GM19397 (cell line): ENCODE measurements at regions not wholly inside any gene's neighbourhood (a gene's known extent, or its start where the extent isn't known, plus 50 kb on each side); places are given as distances from the start of the nearest gene placed in this dataset.

Experiments
- ATAC-seq: cut with Tn5 transposase; IDR thresholded peaks from one replicate; pipeline ENCODE4 v1.9.1; 2021; ENCODE audit warnings: mild to moderate bottlenecking, moderate library complexity; ENCODE audit not compliant: unreplicated experiment

DNA sequence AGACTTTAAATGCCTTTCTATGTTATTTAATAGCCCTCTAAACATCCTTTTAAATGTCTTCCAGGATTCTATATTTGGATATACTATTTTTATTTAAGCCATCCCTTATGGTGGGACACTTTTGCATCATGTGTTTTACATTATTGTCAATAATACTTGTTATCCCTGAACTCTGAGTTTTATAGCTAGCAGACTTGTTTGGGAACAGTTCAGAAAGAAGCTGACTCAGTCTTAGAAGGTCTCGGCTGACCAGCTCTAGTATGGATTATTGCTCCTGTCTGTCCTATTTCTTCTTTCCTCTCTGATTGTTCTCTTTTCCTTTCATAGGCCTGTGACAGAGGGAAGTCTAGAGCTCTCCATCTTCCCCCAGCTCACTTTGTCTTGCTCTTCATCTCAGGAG lies 77.3 kb upstream of the CXCR4 start:
- ATAC-seq = no peak

DNA sequence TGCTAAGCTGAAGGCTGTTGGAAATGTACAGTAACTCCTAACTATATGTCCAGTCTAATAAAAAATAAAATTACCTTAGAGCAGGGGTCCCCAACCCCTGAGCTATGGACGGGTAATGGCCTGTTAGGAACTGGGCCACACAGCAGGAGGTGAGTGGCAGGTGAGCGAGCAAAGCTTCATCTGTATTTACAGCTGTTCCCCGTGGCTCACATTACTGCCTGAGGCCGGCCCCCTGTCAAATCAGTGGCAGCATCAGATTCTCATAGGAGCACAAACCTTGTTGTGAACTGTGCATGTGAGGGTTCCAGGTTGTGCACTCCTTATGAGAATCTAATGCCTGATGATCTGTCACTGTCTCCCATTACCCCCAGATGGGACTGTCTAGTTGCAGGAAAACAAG lies 73.1 kb upstream of the CXCR4 start:
- no peak for ATAC-seq

DNA sequence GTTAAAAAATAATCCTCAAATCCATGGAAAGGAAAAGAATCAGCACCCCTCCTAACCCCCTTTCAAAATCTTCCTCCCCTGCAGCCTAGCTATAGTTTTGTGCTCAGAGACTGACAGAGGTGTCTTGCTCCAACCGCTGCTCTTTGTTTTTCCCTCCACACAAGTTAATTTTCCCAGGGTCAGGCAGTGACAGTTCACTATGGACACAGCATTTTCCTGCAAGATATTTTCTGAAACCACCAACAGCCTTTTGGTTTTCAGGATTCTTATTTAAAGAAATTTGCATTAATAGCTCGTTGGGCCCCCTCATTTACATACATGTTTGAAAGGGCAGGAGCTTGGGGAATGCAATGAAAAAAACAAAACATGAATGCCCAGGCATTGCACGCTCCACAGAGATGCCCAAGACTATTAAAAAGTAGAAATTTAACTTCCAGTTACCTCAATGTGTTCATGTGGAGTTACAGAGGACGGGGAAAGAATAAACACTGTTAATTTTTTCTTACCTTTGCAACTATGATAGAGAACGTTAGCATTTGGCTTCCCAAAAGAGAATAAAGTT lies 71.4 kb upstream of the CXCR4 start:
- ATAC-seq = no peak

DNA sequence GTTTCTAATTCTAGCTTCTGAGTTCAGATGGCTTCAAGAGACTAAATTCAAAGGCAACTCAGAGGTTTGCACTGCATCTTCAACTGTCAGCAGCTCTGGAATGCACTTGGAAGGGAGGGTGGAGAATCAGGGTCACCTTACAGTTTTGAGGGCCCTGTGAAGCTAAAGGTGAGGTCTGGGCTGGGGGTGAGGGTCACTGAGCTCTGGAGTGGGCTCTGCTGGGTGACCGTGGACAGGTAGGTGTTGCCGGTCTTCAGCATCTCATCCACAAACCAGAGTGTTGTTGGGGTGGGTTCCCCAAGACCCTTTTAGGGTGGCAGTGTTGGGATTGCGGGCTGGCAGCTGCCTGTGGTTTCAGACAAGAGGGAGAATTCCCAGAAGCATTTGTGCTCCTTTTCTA lies 70.1 kb upstream of the CXCR4 start:
- ATAC-seq = no peak

DNA sequence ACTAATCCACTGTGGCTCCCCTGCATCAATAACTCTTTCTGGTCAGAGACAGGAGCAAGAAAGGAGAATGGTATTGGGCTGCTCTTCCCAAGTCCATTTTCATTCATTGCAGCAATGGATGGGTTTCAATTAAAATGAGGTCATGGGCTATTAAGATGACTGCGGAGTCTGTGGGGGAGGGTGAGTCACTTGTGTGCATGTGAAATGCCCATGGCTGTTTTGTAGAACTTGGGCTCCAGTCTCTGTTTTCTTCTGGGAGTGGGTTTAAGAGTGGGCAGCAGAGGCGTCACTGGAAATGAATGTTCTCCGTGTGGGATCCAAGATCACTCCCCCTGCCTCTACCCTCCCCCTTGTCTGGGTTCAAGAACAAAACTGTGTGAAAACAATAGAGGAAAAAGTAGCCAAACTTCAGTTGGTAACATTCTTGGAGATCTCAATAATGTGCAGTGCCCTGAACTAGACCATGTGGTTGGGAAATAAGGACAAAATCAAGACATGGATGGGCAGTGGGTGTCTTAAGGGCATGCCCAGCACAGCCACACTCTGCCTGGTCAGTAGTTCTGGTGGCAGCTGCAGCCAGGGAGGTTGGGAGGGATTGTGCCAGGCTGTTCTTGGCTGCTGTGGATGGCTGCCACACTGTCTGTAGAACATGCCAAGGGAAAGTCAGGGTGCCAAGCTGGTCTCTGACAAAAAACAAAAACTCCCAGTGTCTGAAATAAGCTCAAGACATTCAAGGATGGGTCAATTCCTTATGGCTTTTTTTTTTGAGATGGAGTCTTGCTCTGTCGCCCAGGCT lies 68.2 kb upstream of the CXCR4 start:
- no peak for ATAC-seq

DNA sequence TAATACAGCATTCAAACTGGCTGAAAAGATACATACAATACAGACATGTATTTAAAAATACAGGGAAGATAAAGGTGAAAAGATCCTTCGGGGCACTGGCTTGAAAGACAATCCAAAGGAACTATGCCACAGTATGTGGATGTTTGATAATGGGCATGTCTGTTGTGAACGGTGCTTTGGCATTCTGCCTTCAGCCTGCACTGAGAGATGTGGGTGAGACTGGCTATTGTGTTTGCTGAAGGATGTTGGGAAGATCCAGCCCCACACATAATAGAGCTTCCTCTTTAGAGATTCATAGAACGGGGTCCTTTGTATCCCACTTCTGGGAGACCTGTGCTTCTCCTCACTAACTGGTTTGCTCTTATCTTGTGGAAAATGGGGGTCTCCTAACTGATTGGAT lies 65.1 kb upstream of the CXCR4 start:
- ATAC-seq = no peak

DNA sequence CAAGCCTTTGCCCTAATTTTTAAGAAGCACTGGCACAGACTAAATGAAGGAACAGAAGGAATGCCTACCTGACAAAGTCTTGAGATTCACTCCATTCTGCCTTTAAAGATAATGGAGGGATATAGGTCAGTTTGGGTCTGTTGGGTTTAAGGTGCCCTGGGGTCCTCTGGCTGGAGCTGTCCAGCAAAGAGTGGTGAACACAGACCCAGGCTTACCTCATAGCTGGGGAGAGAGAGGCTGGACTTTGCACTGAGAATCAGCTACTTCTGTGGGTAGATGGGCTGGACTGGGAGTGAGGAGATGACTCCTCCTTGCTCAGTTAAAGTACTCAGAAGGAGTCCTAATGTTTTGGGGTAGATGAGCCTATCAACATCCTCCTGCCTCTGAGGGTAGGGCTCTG lies 64.4 kb upstream of the CXCR4 start:
- ATAC-seq = no peak

DNA sequence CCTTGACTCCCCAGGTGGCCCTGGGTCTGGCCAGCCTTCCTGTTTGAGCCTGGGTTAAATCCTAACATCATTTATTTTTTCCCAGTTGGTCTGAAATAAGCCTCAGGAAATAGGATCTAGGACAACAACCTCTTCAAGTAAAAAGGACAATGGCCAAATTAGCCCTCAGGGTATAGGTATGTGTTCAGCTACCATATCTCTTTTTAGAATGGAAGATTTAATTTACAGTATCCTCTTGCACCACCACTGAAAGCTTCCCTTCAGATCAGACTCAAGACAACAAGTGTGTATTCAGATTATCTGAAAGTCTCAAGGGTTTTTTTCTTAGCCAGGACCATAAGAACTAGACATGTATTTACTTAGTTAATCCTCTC lies 61.6 kb upstream of the CXCR4 start:
- no peak for ATAC-seq

DNA sequence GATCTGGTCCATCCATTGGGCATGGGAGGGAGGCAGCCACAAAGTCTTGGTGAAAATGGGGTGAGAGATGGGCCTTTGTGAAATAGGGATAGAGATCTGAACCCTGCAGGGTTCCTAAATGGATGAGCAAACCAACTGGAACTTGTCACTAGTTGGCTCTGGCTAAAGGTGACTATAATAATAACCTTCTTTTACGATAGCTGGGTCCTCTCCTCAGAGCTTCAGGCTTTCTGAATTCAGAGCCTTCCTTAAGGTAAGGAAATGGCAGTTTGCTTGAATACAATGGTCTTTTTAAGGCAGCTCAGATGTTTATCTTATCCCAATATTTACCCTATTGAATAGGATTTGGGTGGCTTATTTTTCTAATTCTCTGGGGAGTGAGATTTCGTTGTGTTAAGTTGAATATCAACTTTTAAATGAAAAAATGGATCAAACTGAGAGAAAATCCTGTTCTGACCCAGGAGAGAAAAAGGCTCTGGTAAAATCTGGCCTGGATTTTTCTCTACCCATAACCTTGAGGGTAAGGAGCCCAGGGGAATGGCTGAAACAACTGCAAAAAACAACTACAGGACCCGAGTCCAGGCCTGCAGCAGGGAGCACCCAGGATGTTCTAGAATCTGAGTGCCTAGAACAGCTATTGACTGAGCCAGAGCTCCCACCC lies 61.1 kb upstream of the CXCR4 start:
- ATAC-seq = no peak

DNA sequence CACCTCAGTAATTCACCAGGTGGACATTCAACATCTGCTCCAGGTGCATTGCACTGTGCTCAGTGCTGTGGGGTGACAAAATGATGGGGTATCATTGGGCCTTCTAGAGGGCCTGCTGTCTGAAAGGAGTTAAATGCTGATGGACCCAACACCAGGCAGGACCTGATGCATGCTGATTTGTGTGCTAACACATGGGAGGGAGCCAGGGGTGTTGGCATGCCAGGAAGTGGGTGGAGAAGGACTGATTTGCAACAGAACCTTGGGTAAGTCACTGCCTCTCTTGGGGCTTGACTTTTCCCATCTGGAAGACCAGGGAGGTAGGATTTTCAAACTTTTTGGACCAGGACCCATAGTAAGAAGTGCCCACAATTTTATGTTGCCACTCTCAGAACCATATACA lies 57.9 kb upstream of the CXCR4 start:
- ATAC-seq = no peak

DNA sequence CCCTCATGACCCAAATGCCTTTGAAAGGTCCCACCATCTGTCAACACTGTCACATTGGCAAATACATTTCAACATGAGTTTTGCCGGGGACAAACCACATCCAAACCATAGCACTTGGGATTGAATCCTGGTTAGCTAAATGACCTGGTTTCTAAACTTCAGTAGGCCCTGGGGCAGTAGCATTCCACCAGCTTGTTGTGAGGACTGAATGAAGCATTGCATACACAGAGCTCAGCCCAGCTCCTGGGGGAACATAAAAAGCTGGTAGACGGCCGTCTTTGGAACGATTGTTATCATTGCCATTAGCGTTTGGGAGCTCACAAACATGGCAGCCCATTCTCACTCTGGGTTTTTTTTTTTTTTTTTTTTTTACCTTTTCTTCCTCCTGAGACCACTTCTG lies 57.5 kb upstream of the CXCR4 start:
- no peak for ATAC-seq

DNA sequence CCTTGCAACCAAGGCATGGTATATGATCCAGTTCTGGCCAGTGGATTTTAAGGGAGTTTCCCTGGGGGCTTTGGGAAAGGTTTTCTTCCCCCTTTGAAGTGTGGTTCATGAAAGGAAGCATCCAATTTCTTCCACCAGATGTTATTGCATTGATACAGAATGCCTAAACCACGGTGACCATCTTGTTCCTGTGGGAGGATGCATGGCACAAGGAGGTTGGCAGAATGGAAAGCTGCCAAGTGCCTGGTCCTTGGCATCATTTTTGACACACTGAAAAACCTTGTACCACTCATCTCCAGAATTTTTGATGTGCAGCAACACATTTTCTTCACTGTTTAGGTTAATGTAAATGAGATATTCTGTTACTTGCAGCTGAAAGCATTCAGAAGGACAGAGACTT lies 55.2 kb upstream of the CXCR4 start:
- no peak for ATAC-seq

DNA sequence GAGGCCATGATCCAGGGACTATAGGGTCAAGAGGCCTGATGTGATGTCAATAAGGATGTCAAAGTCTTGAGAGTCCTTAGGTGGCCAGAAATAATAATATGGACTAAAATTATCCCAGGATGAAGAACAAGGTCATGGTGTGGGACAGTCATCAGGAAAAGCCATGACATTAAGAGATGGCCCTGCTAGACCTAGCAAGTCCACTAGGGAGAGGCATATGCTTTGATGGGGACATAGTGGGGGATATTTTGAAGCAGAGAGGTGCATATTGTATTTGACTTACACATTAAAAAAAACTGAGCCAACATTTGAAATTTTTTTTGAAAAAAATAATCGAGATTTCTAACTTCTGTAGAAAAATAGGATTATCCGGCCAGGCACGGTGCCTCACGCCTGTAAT lies 53.3 kb upstream of the CXCR4 start:
- ATAC-seq = no peak

DNA sequence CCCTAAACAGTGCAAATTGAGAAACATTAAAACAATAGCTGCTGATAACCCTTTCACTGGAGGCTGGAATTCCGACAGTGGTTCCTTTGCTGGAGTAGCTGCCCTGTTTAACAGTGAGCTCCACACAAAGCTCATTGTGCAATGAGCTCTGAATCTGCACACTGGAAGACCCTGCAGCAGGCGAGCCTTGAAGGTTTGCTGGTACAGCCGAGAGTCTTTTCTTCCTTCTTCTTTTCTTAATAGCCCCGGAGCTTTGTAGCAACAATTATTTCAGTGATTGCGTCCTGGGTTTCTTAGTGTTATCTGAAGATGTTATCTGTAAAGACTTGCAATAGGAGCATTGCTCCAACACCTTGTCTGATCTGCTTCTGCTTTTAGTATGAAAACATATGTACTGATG lies 50.8 kb upstream of the CXCR4 start:
- no peak for ATAC-seq

DNA sequence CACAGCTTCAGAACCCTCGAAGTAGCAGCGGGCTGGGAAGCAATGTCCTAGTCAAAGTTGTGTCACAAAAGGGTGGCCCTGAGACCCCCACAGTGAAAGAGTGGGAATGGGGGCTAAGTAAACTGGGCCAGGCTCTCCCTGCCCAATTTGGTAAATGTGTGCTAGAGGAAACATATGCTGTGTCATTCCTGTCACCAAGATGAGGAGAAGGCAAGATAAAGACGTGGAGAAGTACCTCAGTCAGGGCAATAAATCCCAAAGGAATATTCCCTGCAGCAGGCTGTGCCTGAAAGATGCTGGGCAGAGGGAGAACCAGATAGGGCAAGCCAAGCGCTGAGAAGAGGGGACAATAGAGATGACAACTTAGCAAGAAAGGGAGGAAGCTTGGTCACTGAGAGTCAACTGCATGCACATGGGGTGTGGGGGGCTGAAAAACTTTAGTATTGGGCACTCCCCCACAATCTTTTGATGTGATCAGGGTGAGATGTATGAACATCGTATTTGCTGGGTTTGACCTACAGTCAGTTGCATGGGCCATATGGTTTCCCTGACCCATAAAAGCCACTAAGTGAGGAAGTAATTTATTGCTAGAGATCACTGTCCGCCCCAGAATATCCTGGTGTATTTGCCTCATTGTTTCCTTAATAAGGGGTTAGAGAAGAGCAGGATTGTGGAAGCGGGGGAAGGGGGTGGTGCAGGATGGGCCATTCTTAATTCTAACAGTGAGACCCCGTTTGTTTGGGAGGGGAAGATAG lies 49.9 kb upstream of the CXCR4 start:
- ATAC-seq = no peak
